ENCODE measurements at regions not wholly inside any gene's neighbourhood (a gene's known extent, or its start where the extent isn't known, plus 50 kb on each side); places are given as distances from the start of the nearest gene placed in this dataset.

GRCh38 chr17:51527225-51527982, 267.1 kb downstream of the UTP18 start:
- TF ChIP-seq CTCF (conservative IDR thresholded peaks at IDR 0.05; ENCODE audit: low read depth, low read length) = no peak
- TF ChIP-seq EZH2 (IDR thresholded peaks at IDR 0.05; ENCODE audit: low read length, unreplicated experiment) = no peak
